ENCODE measurements at regions not wholly inside any gene's neighbourhood (a gene's known extent, or its start where the extent isn't known, plus 50 kb on each side); places are given as distances from the start of the nearest gene placed in this dataset.

GRCh38 chr2:215828528-215829184 is 184.7 kb downstream of the MREG start:
- no peak overlapping the region for H3K9ac ChIP-seq (ENCODE audit: insufficient read depth, low read depth, low read length)
- in situ Hi-C loops (cut with HindIII; ENCODE audit: extremely low pct_ligation_motif_present, low pct_unique_long_range_greater_than_20kb) (no loop called here), intact Hi-C loops (cut with micrococcal nuclease; ENCODE audit: unreplicated experiment) (loop anchor here (1.0 to 5.0 kb wide), 3 partner anchors 91 to 391 kb away; partner anchors contain the start of gene FN1)
- DNase-seq (ENCODE audit: low spot score), result peak; percentile 81
- peak overlapping the region; percentile 67 for H3K27ac ChIP-seq (ENCODE audit: extremely low read length, insufficient read depth, low read length)
- no peaks in the 10 kb centered on the region for H4K20me1 ChIP-seq (ENCODE audit: insufficient read depth, low read length)
- peak; percentile 44 for FAIRE-seq
- no peaks in the 10 kb centered on the region for H3K79me2 ChIP-seq (ENCODE audit: insufficient read depth, low read length)
- H3K4me2 ChIP-seq (ENCODE audit: low read depth, low read length), result peak overlapping the region; percentile 9; the same call in 1 of the 2 replicates
- H3K4me1 ChIP-seq (ENCODE audit: insufficient read depth, low read length), result peaks cover 82% of the 10 kb centered on the region
- BruUV-seq (replicated peaks), result no TSS peak
- CTCF ChIA-PET (ENCODE audit: low intra/inter-chr PET ratio, low total read pairs), result interaction anchor here (1.1 kb wide), 1 partner anchor 92 kb away, joined by 3 read pairs; no protein-coding TSS in a partner anchor
- no peaks in the 10 kb centered on the region for H3K27me3 ChIP-seq (ENCODE audit: control insufficient read depth in 1 of 2, insufficient read depth in 2 of 2, low read length in 2 of 2)
- WGBS (ENCODE audit: low lambda C conversion rate), result 88% methylated on average over 10 of the region's 10 CpGs
- POLR2A ChIA-PET, result interaction anchor here (0.6 to 2.2 kb wide), 12 partner anchors 9 to 405 kb away, joined by 3 to 28 read pairs (median 4); partner anchors contain the start of gene FN1
- no peak overlapping the region for H3K4me3 ChIP-seq (replicated peaks in 1 of 3; ENCODE audit: insufficient read depth in 1 of 3, low read depth in 2 of 3, low read length in 3 of 3)
- no peaks in the 10 kb centered on the region for H3K9me3 ChIP-seq (ENCODE audit: low read length)
- no peaks in the 10 kb centered on the region for H3K36me3 ChIP-seq (replicated peaks in 1 of 2; ENCODE audit: control insufficient read depth in 1 of 2, insufficient read depth in 2 of 2, low read length in 2 of 2)
- ATAC-seq, result peak; percentile 82
- H2AFZ ChIP-seq (ENCODE audit: low read length), result no peak overlapping the region
- TF ChIP-seq ZBTB42 (CRISPR knock-in tag; IDR thresholded peaks at IDR 0.05) (no peak), MIER2 (CRISPR knock-in tag; IDR thresholded peaks at IDR 0.05) (no peak), CBX5 (CRISPR knock-in tag; IDR thresholded peaks at IDR 0.05; ENCODE audit: borderline replicate concordance) (peak; percentile 77; the same call in 1 of the 2 replicates), ZHX2 (IDR thresholded peaks at IDR 0.05; ENCODE audit: low read depth) (no peak), ZHX2 (CRISPR knock-in tag; IDR thresholded peaks at IDR 0.05; ENCODE audit: borderline replicate concordance) (no peak), FUBP1 (CRISPR knock-in tag; IDR thresholded peaks at IDR 0.05; ENCODE audit: borderline replicate concordance) (no peak), MTA3 (CRISPR knock-in tag; IDR thresholded peaks at IDR 0.05) (no peak), TRIM24 (CRISPR knock-in tag; IDR thresholded peaks at IDR 0.05) (no peak), ZNF580 (CRISPR knock-in tag; IDR thresholded peaks at IDR 0.05; ENCODE audit: borderline replicate concordance, low read depth) (peak; percentile 37; the same call in 1 of the 2 replicates), SNAPC2 (CRISPR knock-in tag; IDR thresholded peaks at IDR 0.05) (no peak), MXD1 (CRISPR knock-in tag; IDR thresholded peaks at IDR 0.05) (no peak)

Measured in HepG2 (cell line).